IMR-90 (cell line): ENCODE measurements at regions not wholly inside any gene's neighbourhood (a gene's known extent, or its start where the extent isn't known, plus 50 kb on each side); places are given as distances from the start of the nearest gene placed in this dataset.

Experiments
- ATAC-seq: fragments of 200-7000 bp; cut with Tn5 transposase; 2 replicates; pipeline ENCODE4 v1.9.1; 2020; ENCODE audit warnings: low read depth, mild to moderate bottlenecking, moderate library complexity
- BruUV-seq: library from RNA; stranded (reverse); fragments of 400-500 nt; replicated peaks from 2 replicates; lab custom pipeline; 2021; lab: Mats Ljungman, UMichigan
- CTCF ChIA-PET: fragments of 300-600 bp; formaldehyde crosslinking; extraction: SDS; loops from one replicate; lab custom pipeline; 2021; ENCODE audit warnings: antibody characterized with exemption; lab: Yijun Ruan, JAX
- POLR2A ChIA-PET: fragments of 300-600 bp; sonication (Branson Sonifier 250); formaldehyde crosslinking; loops from one replicate; lab custom pipeline; 2022; ENCODE audit warnings: antibody characterized with exemption; ENCODE audit not compliant: unreplicated experiment; lab: Charles Lee
- DNase-seq: peaks from one replicate; pipeline ENCODE4 v3.0.0; 2013
- H2AFZ ChIP-seq: replicated peaks from 2 replicates; pipeline ENCODE3; 2013; ENCODE audit warnings: low read length, mild to moderate bottlenecking; ENCODE audit not compliant: poor library complexity
- H2AK5ac ChIP-seq: 2 replicates; pipeline ENCODE4 v1.6.1; 2013; ENCODE audit warnings: low read depth, low read length, inconsistent platforms
- H2AK9ac ChIP-seq: replicated peaks from 2 replicates; pipeline ENCODE3; 2013; ENCODE audit warnings: mild to moderate bottlenecking, low read depth, low read length, moderate library complexity; ENCODE audit not compliant: poor library complexity
- H2BK120ac ChIP-seq: 2 replicates; pipeline ENCODE4 v1.6.1; 2013; ENCODE audit warnings: low read depth, low read length, inconsistent platforms
- H2BK15ac ChIP-seq: 3 replicates; pipeline ENCODE4 v1.6.1; 2013; ENCODE audit warnings: low read depth, low read length, inconsistent platforms
- H2BK20ac ChIP-seq: 2 replicates; pipeline ENCODE4 v1.6.1; 2013; ENCODE audit warnings: low read depth, mild to moderate bottlenecking, inconsistent platforms, low read length, moderate library complexity
- H2BK5ac ChIP-seq: 2 replicates; pipeline ENCODE4 v1.6.1; 2013; ENCODE audit warnings: mild to moderate bottlenecking, low read depth, low read length, inconsistent platforms; ENCODE audit not compliant: poor library complexity, severe bottlenecking
- H3K14ac ChIP-seq: replicated peaks from 2 replicates; pipeline ENCODE4 v1.6.1; 2013; ENCODE audit warnings: low read depth, low read length, inconsistent platforms
- H3K18ac ChIP-seq: 2 replicates; pipeline ENCODE4 v1.6.1; 2013; ENCODE audit warnings: low read depth, low read length, control low read depth
- H3K23ac ChIP-seq: 2 replicates; pipeline ENCODE4 v1.6.1; 2013; ENCODE audit warnings: low read depth, low read length, inconsistent platforms
- H3K27ac ChIP-seq: 2 replicates; pipeline ENCODE4 v1.5.1; 2013; ENCODE audit warnings: mild to moderate bottlenecking, control low read depth, low read length; ENCODE audit not compliant: insufficient read depth
- H3K27me3 ChIP-seq: 2 replicates; pipeline ENCODE4 v1.6.1; 2013; ENCODE audit warnings: low read length; ENCODE audit not compliant: control insufficient read depth, insufficient read depth
- H3K36me3 ChIP-seq: 2 replicates; pipeline ENCODE4 v1.6.1; 2013; ENCODE audit warnings: low read length, mixed read lengths; ENCODE audit not compliant: control insufficient read depth, insufficient read depth
- H3K4ac ChIP-seq: 2 replicates; pipeline ENCODE4 v1.6.1; 2013; ENCODE audit warnings: low read depth, low read length, inconsistent platforms
- H3K4me1 ChIP-seq: 2 replicates; pipeline ENCODE4 v1.6.1; 2013; ENCODE audit warnings: low read length, mixed read lengths; ENCODE audit not compliant: control insufficient read depth, insufficient read depth
- H3K4me2 ChIP-seq: 2 replicates; pipeline ENCODE4 v1.6.1; 2013; ENCODE audit warnings: low read depth, mild to moderate bottlenecking, control low read depth, low read length, moderate library complexity
- H3K4me3 ChIP-seq: 2 replicates; pipeline ENCODE4 v1.5.1; 2013; ENCODE audit warnings: low read depth, mild to moderate bottlenecking, control low read depth, low read length, moderate library complexity; ENCODE audit not compliant: insufficient read depth
- H3K56ac ChIP-seq: 2 replicates; pipeline ENCODE4 v1.6.1; 2013; ENCODE audit warnings: low read length, inconsistent platforms; ENCODE audit not compliant: insufficient read depth; ENCODE audit errors: extremely low read depth
- H3K79me1 ChIP-seq, 2 experiments: 2 replicates each; pipeline ENCODE4 v1.6.1; 2013; ENCODE audit warnings: low read length in 2 of 2, inconsistent platforms in 1 of 2, low read depth in 1 of 2
- H3K9ac ChIP-seq: 2 replicates; pipeline ENCODE4 v1.6.1; 2013; ENCODE audit warnings: low read depth, low read length, control low read depth
- H3K9me1 ChIP-seq: 2 replicates; pipeline ENCODE4 v1.6.1; 2013; ENCODE audit warnings: low read length, inconsistent platforms; ENCODE audit not compliant: insufficient read depth
- H3K9me3 ChIP-seq: 2 replicates; pipeline ENCODE4 v1.6.1; 2013; ENCODE audit warnings: low read length; ENCODE audit not compliant: control insufficient read depth, insufficient read depth
- H4K20me1 ChIP-seq: 2 replicates; pipeline ENCODE4 v1.6.1; 2013; ENCODE audit warnings: low read length, inconsistent platforms; ENCODE audit not compliant: insufficient read depth
- H4K5ac ChIP-seq: 2 replicates; pipeline ENCODE4 v1.6.1; 2013; ENCODE audit warnings: mild to moderate bottlenecking, low read depth, low read length, control low read depth
- H4K8ac ChIP-seq, 2 experiments: 2 replicates each; pipeline ENCODE4 v1.6.1; 2013; ENCODE audit warnings: low read depth in 2 of 2, low read length in 2 of 2, control low read depth in 1 of 2, inconsistent platforms in 1 of 2
- H4K91ac ChIP-seq: 2 replicates; pipeline ENCODE4 v1.6.1; 2013; ENCODE audit warnings: low read depth, low read length, inconsistent platforms; ENCODE audit not compliant: insufficient read depth
- BHLHE40 ChIP-seq: fragments of 150-350 bp; IDR thresholded peaks from 2 replicates; pipeline ENCODE4 v1.6.1; 2016; ENCODE audit warnings: mild to moderate bottlenecking, low read depth, low read length
- CHD1 ChIP-seq: IDR thresholded peaks from 2 replicates; pipeline ENCODE4 v1.6.1; 2012; ENCODE audit warnings: low read depth, low read length, improper control_type of control experiment
- MAFK ChIP-seq: IDR thresholded peaks from 2 replicates; pipeline ENCODE4 v1.6.1; 2012; ENCODE audit warnings: low read depth, low read length, improper control_type of control experiment
- WGBS, 2 experiments: methylation state at CpG; one replicate each; pipeline versions ENCODE4 v1.1.5 to v1.1.7; 2013; ENCODE audit warnings: missing lambda C conversion rate in 2 of 2; ENCODE audit not compliant: insufficient read length in 1 of 2; ENCODE audit errors: extremely low coverage in 2 of 2; 5-methylcytosine and 5-hydroxymethylcytosine counted together
- dilution Hi-C: fragments of 300-500 bp; cut with HindIII; formaldehyde crosslinking; loops from one replicate; pipeline ENCODE4 v1.14.3; 2018; ENCODE audit warnings: low sequenced_read_pairs; ENCODE audit not compliant: unreplicated experiment
- in situ Hi-C: fragments of 300-500 bp; cut with MboI; formaldehyde crosslinking; loops from 3 replicates; pipeline ENCODE4 v1.14.3; 2019; ENCODE audit warnings: low sequenced_read_pairs, inconsistent platforms, mixed read lengths
- intact Hi-C: fragments of 100-400 bp; cut with micrococcal nuclease; formaldehyde crosslinking; loops from 2 replicates; pipeline ENCODE4 v1.10.0; 2022

GRCh38 chr2:129866391-129866790 is 113.1 kb upstream of the RAB6C start:
- dilution Hi-C loops = no loop called here
- H3K4ac ChIP-seq = no peak overlapping the region
- H3K36me3 ChIP-seq = no peaks in the 10 kb centered on the region
- no peak overlapping the region for H3K4me2 ChIP-seq
- H3K23ac ChIP-seq = no peak overlapping the region
- no peak overlapping the region for H3K18ac ChIP-seq
- POLR2A ChIA-PET = no interaction called here
- no CpG with 5 or more reads among the region's 3 CpGs for WGBS, 2 experiments
- no peak overlapping the region for H3K56ac ChIP-seq
- TF ChIP-seq MAFK (no peak), BHLHE40 (no peak), CHD1 (no peak)
- H3K9me3 ChIP-seq = no peaks in the 10 kb centered on the region
- no peak overlapping the region for H2AK9ac ChIP-seq
- DNase-seq (no peak), ATAC-seq (no peak)
- intact Hi-C loops = no loop called here
- H2BK20ac ChIP-seq = no peak overlapping the region
- no peaks in the 10 kb centered on the region for H3K27me3 ChIP-seq
- H2AFZ ChIP-seq = no peak overlapping the region
- H3K79me1 ChIP-seq = no peaks in the 10 kb centered on the region
- no peak overlapping the region for H2BK5ac ChIP-seq
- H3K4me3 ChIP-seq = no peak overlapping the region
- CTCF ChIA-PET = no interaction called here
- no peak overlapping the region for H2AK5ac ChIP-seq
- H2BK15ac ChIP-seq = no peak overlapping the region
- in situ Hi-C loops = loop anchor here (25.0 kb wide), 1 partner anchor 1704 kb away; no protein-coding TSS in a partner anchor
- no peak overlapping the region for H3K9ac ChIP-seq
- H4K5ac ChIP-seq = no peak overlapping the region
- H4K20me1 ChIP-seq = no peaks in the 10 kb centered on the region
- H3K27ac ChIP-seq = no peak overlapping the region
- H2BK120ac ChIP-seq = no peak overlapping the region
- H3K14ac ChIP-seq = no peak overlapping the region
- H4K91ac ChIP-seq = no peak overlapping the region
- no peaks in the 10 kb centered on the region for H3K4me1 ChIP-seq
- no TSS peak for BruUV-seq
- no peaks in the 10 kb centered on the region for H3K9me1 ChIP-seq
- no peak overlapping the region for H4K8ac ChIP-seq
